ENCODE measurements at regions not wholly inside any gene's neighbourhood (a gene's known extent, or its start where the extent isn't known, plus 50 kb on each side); places are given as distances from the start of the nearest gene placed in this dataset.
"Not testable (repeated sequence)": the region's sequence is repeated elsewhere in the genome, so short reads cannot be mapped to it uniquely, and the experiment has no call there.

DNA sequence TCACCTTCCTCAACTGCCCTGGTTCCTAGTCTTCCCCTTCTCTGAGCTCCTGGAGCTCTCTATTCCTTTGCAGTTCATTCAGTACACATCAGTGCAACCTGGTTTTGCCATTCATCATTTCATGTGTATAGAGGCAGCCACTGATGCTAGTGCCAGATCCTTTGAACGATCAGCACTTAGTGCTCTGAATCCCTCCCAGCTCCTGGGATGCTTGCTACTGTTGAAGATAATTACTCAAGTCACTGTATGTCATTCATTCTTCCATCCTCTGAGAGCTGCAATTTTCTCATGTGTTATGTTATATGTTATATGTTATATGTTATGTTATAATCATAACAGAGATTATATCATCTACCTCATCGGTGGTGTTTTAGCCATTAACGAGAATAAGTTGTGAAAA is 98.5 kb upstream of the UXS1 start:
- DNase-seq (ENCODE audit: low spot score) = no peak

DNA sequence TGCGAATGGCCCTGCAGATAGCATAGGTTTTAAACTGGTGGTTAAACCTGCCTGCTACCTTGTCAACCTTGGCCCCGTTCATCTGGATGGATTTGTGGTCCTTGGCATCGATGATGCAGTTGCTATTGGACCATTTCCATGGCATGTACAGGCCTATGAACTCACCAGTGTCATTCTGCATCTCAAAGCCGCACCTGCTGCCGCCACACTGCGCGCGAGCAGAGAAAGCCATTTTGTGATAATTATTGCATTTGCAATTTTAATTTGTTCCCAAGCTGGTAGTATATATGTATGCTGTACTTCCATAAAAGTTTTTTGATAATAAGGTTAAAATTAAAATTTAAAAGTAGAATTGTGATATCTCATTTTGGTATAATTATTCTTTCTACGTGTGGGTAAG is 94.8 kb upstream of the UXS1 start:
- DNase-seq (ENCODE audit: low spot score) = no peak

DNA sequence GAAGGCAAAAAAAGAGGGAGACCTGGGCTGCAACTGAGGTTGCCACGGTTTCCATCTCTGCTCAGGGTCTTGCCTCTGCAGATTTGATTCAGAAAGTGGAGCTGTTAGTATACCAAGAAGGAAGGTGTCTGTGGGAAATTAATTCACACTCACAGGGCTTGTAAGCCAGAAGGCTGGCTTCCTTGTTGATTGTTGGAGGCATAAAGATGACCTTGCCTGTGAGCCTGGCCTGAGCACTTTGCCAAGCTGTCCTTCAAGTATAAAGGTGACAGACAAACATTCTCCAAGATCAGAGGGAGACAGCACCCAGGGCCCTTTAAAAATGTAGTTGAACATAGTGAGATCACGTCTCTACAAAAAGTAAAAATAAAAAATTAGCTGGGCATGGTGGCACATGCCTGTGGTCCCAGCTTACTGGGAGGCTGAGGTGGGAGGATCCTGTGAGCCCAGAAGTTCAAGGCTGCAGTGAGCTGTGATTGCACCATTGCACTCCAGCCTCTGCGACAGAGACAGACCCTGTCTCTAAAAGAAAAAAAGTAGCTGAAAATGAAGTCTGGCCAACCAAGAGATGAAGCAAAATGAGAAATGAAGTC is 91.2 kb upstream of the UXS1 start:
- DNase-seq (ENCODE audit: low spot score) = no peak

DNA sequence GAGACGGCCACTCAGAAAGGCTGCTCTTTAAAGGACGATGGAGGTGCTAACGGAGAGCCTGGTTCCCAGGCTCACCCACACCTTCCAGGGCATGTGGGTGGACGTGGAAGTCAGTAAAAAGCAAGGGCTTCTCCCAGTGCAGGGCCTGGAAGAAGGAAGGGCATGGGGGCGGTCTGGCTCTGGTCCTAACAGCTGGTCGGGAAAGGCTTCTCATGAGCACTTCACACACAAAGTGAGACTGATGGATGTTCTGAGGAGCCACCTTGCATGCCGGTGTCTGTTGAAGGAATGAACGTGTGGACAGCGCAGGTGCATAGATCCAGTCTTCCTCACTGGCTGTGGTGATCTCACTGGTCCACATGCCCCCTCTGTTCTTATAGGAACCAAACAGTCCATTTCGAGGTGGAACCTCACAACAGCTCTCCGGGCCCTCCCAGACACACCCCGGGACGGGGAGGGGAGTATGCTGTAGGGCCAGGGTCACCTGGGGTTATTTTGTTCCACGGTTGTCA is 90.6 kb upstream of the UXS1 start:
- no peak for DNase-seq (ENCODE audit: low spot score)

DNA sequence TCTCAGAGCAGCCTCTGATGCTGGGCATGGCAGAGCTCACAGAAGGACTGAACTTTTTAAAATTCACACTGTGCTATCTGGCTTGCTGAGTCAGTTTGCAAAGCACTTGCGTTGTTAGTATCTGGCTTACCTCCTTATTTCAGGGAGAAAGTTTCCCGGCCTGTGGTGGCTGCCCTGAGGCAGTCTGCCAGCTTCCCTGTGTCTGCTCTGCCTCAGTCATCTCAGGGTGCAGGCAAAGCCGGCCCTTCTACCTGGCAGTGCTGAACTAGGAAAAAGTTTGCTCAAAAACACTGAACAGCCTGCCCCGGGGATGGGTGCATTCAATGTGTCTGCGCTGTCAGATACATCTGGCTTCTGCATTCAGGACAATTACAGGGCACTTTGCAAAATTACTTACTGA is 90.2 kb upstream of the UXS1 start:
- no peak for DNase-seq (ENCODE audit: low spot score)

DNA sequence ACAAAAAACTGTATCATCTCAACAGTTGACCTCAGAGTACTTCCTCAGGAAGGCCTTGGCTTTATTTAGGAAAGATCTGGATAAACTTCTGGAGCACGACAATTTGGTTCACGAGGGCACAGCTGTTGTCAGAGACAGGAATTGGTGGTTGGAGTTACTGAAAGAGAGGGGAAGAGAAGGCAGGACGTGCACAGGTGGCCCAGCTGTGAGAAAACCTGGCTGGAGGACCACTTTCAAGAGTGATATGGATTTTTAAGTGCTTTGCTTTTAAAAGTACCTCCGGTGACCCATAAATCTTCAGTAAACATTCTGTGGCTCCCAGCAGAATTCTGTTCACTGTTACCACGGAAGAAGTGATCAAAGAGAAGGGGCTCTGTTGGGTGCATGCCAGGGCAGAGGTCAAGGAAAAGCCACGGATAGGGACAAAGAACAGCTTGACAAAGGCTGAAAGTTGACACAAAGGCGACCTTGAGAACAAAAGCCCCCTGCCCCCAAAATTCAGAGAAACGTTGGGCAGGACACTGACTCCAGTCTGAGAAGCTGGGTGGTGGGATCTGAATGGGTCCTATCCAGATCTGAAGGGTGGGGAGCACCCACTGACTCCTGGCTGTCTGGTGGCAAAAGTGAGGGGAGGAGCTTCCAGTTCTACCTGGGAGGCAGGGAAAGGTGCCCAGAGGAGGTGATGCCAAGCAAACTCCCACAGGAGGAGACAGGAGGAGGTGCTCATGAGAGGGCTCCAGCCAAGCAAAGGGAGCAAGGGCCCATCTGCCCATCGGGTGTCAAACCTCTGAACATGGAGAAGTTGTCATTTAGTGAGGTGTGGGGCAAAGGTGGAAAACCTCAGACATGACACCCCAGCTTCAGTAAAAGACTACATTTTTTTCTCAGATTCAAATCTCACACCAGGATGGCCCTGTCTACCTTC is 89.4 kb upstream of the UXS1 start:
- not testable (repeated sequence) for DNase-seq (ENCODE audit: low spot score)

DNA sequence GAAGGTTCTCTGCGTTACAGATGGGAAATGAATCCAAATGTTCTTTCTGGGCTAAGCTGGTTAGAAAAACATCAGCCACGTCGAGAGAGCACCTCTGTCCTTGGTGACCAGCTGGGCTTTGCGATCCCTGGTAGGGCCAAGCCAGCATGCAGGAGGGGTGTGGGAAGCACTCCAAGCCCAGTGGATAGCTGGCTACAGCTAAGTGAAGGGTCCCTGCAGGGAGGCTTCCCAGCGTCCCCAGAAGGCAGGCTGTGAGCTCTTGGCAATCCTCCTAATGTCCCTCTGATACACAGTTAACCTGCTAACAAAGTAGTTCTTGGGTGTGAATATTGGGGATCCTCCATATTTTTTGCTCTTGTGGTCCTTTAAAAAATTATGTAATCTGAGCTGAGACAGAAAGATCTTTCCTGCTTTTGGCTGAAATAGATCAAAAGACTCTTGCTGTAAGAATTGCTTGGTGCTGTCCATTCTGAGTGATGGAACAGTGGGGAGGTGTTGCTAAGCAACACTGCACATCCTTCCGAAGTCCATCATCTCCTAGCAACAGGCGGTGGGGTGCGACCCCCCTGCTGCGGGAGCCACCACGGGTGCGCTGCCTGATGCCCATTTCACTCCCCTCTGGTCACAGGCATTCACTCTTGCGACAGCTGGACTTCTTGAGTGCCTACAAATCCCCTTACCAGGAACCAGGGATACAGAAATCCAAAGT is 88.5 kb upstream of the UXS1 start:
- no peak for DNase-seq (ENCODE audit: low spot score)

DNA sequence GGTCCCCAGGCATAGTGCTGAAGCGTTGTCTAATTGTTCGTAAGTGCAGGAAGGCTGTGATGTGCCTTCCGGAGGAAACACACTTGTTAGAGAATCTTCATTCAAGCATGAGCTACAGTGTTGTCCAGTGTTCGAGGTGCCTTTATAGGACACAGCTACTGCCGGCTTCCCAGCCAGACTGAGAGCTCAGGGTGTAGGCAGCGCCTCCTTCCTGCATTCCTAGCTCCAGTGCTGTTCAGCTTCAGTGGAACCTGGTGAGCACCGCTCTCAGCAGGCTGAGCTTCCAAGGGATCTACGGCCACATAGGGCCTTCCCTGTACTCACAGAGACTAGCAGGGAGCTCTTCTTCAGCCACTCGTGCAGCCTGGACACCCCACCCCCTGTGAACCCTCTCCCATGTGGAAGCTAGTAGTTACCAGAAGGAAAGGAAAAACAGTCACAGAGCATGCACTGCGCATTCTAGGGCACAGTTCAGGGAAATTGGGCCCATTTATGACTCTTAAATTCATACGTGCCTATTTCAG is 87.9 kb upstream of the UXS1 start:
- DNase-seq (ENCODE audit: low spot score) = not testable (repeated sequence)

DNA sequence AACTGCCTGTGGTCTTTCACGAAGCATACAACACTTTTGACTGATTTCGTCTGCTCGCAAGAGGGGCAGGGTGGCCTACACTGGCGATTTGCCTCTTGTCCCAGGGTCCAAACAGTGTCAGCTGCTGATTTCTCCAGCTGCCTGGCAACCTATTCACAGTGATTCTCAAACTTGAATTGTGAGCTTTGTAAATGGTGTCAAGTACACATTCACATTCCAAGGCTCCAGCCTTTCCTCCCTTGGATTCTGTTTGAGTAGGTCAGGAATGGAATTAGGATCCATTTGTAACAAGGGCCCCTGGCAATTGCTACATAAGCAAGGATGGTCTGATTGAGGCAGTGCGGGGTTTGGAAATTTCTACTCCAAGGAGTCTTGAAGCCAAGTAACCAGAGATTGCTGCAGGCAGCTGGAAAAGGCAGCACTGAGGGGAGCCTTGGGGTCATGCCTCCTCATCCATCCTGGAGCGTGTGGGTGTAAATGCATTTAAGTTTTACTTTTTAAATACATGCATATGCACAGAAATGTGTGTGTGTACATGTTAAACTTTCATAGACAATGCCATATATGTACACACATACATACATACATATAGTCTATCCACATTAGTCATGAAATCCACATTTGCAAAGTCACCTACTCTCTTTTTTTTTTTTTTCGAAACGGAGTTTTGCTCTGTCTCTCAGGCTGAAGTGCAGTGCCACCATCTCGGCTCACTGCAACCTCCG is 86.8 kb upstream of the UXS1 start:
- DNase-seq (ENCODE audit: low spot score) = no peak

DNA sequence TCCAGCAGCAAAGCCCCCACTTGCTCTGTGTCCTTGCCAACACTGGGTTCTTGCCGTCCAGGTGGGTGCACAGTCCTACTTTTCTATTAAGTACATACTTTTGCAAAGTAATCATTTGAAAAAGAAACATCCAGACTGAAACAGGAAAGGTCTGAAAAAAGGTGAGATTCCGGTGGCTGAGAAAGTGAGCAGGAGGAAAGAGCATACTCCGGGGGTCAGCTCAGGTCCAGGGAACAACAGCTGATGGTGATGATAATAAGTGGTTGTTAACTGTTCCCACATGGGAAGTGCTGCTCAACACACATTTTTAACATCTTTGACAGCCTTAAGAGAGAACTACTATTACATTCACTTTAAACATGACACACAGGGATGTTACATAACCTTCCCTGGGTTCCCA is 86.1 kb upstream of the UXS1 start:
- DNase-seq (ENCODE audit: low spot score) = no peak

DNA sequence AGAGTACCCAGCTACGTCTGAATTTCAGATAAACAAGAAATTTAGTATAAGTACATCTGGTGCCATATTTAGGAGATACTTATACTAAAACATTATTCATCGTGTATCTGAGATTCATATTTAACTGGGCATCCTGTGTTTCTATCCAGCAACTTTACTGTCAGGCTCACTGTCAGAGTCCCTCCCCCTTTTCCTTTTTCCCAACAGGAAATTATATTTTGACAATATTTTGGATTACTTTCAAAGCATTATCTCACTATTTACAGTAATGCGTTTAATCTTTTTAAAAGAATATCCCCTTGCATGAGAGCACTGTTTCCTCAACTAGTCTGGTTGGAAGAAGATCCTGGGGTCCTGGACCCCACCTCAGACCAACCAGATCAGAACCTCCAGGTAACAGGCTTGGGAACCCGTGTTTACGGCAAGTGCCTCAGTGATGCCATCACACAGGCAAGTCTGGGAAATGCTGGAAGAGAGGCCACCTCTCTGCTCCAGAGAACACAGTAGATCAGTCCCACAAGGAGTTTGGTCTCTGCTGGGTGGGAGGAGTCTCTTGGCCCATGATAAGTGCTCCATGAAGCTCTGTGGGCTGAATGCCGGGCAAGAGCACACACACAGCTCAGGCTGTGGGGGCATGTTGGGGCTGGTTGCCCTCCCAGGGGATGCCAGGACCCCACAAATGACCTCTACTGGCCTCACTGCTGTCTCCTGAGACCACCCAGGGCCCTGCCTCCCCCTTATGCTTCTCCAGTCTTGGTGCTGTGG is 84.2 kb upstream of the UXS1 start:
- no peak for DNase-seq (ENCODE audit: low spot score)

DNA sequence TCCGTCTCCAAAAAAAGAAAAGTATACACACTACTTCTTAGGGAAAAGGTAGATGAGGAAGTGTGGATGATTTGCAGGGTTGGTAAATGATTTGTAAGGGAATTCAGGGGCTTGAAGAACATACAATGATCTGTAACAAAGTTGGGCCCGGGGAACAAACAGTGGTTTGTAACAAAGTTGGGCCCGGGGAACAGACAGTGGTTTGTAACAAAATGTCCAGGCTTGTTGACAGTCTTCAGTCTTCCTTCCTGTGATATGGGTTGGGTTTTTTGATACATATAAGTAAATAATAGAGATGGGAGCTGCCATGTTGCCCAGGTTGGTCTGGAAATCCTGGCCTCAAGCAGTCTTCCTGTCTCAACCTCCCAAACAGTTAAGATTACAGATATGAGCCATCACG is 83.3 kb upstream of the UXS1 start:
- DNase-seq (ENCODE audit: low spot score) = no peak

DNA sequence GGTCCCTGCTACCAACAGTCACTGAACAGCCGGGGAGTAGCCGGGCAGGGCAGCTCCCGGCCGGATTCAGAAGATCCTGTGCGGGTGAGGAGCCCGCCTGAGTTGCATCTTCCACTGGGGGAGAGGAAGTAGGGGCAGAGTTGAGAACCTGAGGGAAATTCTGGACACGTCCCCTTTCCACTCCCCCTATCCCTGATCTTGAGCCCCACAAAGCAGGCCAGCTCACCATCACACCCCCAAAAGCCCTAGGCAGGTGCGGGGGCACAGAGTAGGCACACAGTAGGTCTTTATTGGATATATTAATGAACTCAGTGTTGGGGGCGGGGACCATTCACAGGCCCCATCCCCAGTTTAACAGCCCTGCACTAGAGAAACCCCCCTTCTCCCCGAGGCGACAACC is 81.9 kb upstream of the UXS1 start:
- no peak for DNase-seq (ENCODE audit: low spot score)

DNA sequence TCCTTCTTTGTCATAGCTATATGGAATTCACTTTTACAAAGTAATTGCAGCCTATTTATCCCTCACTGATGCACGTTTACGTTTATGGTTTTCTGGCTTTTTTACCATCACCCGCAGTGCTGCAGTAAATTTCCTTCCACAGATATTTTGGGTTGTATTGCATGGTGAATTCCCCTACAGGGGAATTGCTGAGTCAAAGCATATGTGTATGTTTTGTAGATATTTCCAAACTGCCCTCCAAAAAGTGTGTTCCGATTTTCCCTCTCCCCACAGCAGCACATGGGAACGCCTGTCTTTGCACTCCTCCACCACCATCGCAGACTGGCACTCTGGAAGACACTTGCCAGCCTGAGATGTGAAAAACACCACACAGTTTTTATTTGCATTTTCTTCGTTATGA is 80.6 kb upstream of the UXS1 start:
- no peak for DNase-seq (ENCODE audit: low spot score)

DNA sequence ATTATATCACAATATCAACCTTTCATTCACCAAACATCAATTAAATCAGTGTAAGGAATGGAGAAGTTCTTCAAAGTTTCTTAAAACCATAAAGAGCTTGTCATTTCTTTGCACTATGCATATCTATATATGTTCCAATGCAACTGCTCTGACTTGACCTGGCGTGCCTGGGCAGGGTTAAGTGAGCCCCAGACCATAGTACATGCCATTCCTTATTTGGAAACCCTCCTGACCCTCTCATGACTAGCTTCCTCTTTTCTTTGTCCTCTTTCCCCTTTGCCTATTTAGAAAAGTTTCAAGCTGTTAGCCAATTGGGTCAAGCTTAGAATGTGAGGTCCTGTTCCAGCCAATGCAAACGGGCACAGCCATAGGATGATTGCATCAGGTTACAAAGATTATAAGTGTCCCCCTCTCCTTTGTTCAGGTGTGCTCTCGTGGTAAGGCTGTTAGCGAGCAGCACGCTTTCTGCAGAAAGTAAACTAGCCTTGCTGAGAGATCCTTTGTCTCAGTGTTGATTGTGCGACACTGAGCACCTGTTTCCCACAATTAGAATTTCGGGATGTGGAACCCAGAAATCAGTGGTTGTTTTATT is 78.2 kb upstream of the UXS1 start:
- DNase-seq (ENCODE audit: low spot score) = no peak

DNA sequence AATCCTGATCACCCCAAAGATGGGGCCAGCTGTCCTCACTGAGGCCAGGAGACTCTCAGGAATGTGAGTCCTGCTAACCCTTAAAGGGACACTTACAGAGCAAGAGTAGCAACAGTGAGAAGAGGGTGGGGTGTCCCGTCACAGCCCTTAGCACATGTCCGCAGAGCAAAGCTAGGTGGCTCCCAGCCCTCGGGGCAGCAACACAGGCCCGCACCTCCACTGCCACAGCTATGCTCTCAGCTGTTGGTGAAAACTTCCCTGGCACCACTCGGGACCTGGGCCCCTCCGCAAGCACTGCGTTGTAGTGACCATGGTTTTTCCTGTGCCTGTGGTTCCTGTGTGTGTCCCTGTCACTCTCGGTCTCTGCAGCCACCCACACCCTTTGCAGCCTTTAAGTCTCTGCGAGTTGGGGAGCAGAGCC is 76.4 kb upstream of the UXS1 start:
- DNase-seq (ENCODE audit: low spot score) = no peak

DNA sequence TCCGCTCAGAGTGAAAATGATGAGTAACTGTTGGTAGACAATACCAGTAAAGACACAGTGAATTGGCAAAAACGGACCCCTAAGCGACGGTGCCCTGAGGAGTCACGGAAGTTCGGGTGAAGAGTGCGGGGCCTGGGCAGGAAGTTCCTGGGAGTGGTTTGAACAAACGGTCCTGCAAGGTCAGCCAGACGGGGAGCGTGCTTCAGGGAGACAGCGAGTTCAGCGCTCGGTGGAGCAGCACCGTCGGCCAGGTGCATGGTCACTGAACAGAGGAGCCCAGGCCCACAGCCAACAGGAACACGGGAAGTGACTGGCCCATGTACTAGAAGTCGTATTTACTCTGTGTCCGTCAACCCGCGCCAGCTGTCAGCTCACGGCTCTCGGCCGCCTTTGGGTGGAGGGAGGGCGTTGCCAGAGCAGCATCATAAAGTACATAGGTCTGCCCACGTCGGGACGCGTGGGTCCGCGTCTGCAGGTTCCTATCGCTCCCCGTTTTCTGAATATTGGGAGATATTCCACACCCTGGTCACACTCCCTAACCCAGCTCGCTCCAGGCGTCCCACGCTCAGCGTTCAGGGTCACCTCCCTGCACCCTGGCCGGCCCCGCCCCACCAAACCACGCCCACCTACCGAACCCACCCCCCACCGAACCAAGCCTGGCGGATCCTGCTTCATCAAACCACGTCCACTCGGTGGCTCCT is 75.6 kb upstream of the UXS1 start:
- peak; percentile 34 for DNase-seq (ENCODE audit: low spot score)

DNA sequence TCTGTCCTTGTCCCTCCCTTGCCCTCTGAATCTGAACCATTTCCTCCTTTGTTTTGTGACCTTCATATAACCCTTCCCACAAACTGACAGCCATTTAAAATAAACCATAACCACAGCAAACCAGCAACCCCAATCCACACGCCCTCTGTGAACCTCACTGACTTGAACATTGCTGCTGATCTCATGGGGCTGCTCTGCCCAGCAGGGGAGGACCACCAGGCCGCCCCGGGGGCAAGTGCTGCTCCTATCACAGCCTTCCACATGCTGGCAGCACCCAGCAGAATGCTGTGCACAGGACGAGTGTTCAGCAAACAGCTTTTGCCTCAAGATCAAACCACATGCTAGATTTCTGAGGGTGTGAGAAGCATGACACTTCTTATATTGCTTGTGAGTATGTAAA is 73.9 kb upstream of the UXS1 start:
- DNase-seq (ENCODE audit: low spot score) = no peak

DNA sequence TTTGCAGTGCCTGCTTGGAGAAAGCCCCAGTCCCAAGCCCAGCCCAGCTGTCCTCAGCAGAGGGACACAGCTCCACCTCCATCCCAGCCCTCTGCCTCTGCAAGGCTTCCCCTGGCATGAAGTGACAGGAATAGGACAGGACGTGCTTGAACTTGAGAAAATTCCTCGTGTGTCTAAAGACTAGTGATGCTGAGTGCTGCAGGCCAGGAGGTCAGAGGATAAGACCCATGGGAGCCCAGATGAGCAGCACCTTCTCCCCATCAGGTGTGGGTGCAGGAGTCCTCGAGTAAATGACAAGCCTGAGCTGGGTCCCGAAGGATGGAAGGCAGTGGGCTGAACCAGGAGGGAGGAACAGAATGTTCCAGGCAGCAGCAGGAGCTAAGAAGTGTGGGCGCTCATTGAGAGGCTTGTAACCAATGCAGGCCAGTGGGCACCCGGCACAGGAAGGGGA is 67.8 kb upstream of the UXS1 start:
- DNase-seq (ENCODE audit: low spot score) = no peak

DNA sequence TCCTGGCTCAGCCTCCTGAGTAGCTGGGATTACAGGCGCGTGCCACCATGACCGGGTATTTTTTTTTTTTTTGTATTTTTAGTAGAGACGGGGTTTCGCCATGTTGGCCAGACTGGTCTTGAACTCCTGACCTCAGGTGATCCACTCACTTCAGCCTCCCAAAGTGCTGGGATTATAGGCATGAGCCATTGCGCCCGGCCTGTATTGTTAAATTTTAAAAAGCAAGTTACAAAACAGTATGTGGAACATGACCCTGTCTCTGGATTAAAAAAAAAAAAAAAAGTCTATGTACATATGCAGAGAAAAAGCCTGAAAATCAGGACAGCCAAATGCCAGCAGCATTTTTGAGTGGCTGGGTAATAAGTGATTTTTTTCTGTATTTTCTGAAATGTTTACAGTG is 64.8 kb upstream of the UXS1 start:
- DNase-seq (ENCODE audit: low spot score) = not testable (repeated sequence)
